ENCODE measurements at regions not wholly inside any gene's neighbourhood (a gene's known extent, or its start where the extent isn't known, plus 50 kb on each side); places are given as distances from the start of the nearest gene placed in this dataset.

DNA sequence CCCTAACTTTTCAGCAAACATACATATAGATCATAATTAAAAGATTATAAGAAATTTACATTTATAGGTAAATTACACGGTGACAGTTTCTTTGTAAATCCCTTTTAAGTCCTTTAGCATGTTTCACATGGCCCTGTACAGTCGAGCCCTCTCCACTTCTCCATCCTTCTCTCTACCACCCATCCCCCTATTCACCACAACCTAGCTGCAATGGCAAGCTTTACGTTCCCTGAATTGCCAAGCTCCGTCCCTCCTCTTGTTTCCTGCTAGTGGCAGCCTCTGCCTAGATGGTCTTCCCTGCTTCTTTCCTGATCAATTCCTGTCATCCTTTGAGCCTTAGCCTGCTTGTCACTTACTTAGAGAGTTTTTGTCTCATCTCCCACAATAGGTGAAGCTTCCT, 116.2 kb downstream of the TMA16 start:
- Histone ChIP-seq H3K9me2 (ENCODE audit: insufficient read depth) (no peaks in the 10 kb centered on the region), H3K4me1 (ENCODE audit: insufficient read depth) (no peaks in the 10 kb centered on the region), H3K9ac (no peak overlapping the region), H4K20me1 (ENCODE audit: insufficient read depth) (no peaks in the 10 kb centered on the region), H3F3A (ENCODE audit: insufficient read depth) (no peaks in the 10 kb centered on the region), H3K27me3 (replicated peaks; ENCODE audit: insufficient read depth) (no peaks in the 10 kb centered on the region), H3K36me3 (ENCODE audit: low read depth) (no peaks in the 10 kb centered on the region), H3K79me2 (ENCODE audit: insufficient read depth) (no peaks in the 10 kb centered on the region), H2AFZ (no peak overlapping the region), H3K4me2 (ENCODE audit: unreplicated experiment) (no peak overlapping the region), H3K27ac (no peak overlapping the region), H3K9me3 (ENCODE audit: low read depth) (no peaks in the 10 kb centered on the region), H3K4me3 (no peak overlapping the region)
- TF ChIP-seq EZH2phosphoT487 (IDR thresholded peaks at IDR 0.05; ENCODE audit: insufficient read depth, low read depth), result no peak
- no peak for TF ChIP-seq EZH2 (IDR thresholded peaks at IDR 0.05; ENCODE audit: insufficient read depth, poor library complexity, severe bottlenecking)
- in situ Hi-C loops (cut with MboI), result no loop called here
- no peak for DNase-seq
- WGBS, 2 experiments (ENCODE audit: low coverage in 1 of 2, low lambda C conversion rate in 2 of 2, missing lambda C conversion rate in 2 of 2), result 8 to 11% methylated on average over 4 of the region's 4 CpGs

DNA sequence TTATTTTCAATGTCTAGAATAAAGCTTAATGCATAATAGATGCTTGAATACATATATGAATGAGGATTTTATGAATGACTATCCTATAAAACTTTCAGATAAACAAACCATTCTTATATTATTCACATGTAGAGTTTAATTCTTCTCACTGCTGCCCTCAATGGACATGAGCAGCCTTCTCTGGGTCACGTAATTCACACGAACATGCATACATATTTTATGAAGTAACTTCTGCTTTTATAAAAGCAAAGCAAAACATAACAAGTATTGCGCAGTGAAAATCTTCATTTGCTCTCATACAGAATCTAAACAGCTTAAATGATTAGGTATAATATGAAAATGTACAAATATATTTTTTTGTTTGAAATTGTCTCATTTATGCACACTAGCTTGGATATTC, 116.7 kb downstream of the TMA16 start:
- Histone ChIP-seq H3K4me1 (ENCODE audit: insufficient read depth) (no peaks in the 10 kb centered on the region), H3K4me3 (no peak overlapping the region), H3F3A (ENCODE audit: insufficient read depth) (no peaks in the 10 kb centered on the region), H3K27ac (no peak overlapping the region), H4K20me1 (ENCODE audit: insufficient read depth) (no peaks in the 10 kb centered on the region), H3K9me2 (ENCODE audit: insufficient read depth) (no peaks in the 10 kb centered on the region), H3K4me2 (ENCODE audit: unreplicated experiment) (no peak overlapping the region), H3K9ac (no peak overlapping the region), H3K79me2 (ENCODE audit: insufficient read depth) (no peaks in the 10 kb centered on the region), H3K27me3 (replicated peaks; ENCODE audit: insufficient read depth) (no peaks in the 10 kb centered on the region), H3K9me3 (ENCODE audit: low read depth) (no peaks in the 10 kb centered on the region), H2AFZ (no peak overlapping the region), H3K36me3 (ENCODE audit: low read depth) (no peaks in the 10 kb centered on the region)
- DNase-seq, result no peak
- WGBS, 2 experiments (ENCODE audit: low coverage in 1 of 2, low lambda C conversion rate in 2 of 2, missing lambda C conversion rate in 2 of 2), result 24 to 25% methylated on average over 3 of the region's 3 CpGs
- in situ Hi-C loops (cut with MboI), result no loop called here
- TF ChIP-seq EZH2phosphoT487 (IDR thresholded peaks at IDR 0.05; ENCODE audit: insufficient read depth, low read depth) (no peak), EZH2 (IDR thresholded peaks at IDR 0.05; ENCODE audit: insufficient read depth, poor library complexity, severe bottlenecking) (no peak)

DNA sequence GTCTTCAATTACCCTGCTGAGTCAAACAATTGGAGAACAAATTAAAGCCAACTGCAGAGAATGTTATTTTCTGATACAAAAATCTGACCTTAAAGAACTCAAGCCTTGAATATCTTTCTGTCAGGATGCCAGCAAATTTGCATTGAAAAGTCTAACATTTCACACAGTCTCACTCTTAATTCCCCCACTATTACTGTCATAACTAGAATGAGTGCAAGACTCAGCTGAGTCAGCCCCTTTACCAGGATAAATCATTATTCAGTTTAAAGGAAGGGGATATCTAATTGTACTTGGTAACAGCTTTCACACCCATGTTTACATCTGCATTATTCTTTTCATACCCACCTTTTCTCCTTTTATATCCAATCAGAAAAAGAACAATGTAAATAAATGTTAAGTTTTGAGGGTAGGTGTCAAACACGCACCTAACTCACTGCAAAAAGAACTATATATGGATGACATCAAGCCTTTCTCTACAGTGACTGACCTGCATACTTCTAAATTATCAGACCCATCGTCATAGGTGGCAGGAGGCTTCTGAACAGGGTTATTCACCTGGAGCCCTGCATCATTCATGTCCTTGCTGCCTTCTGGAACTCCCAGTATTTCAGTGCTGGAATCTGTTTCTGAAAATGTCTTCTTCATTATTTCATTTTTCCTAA, 117.4 kb downstream of the TMA16 start:
- 8 to 14% methylated on average over 2 of the region's 2 CpGs for WGBS, 2 experiments (ENCODE audit: low coverage in 1 of 2, low lambda C conversion rate in 2 of 2, missing lambda C conversion rate in 2 of 2)
- Histone ChIP-seq H4K20me1 (ENCODE audit: insufficient read depth) (no peaks in the 10 kb centered on the region), H3K79me2 (ENCODE audit: insufficient read depth) (no peaks in the 10 kb centered on the region), H3K27me3 (replicated peaks; ENCODE audit: insufficient read depth) (no peaks in the 10 kb centered on the region), H3K9ac (no peak overlapping the region), H3K9me2 (ENCODE audit: insufficient read depth) (no peaks in the 10 kb centered on the region), H3K4me2 (ENCODE audit: unreplicated experiment) (no peak overlapping the region), H3K4me1 (ENCODE audit: insufficient read depth) (no peaks in the 10 kb centered on the region), H3K36me3 (ENCODE audit: low read depth) (no peaks in the 10 kb centered on the region), H3K9me3 (ENCODE audit: low read depth) (no peaks in the 10 kb centered on the region), H3F3A (ENCODE audit: insufficient read depth) (no peaks in the 10 kb centered on the region), H3K4me3 (no peak overlapping the region), H3K27ac (no peak overlapping the region), H2AFZ (no peak overlapping the region)
- TF ChIP-seq EZH2 (IDR thresholded peaks at IDR 0.05; ENCODE audit: insufficient read depth, poor library complexity, severe bottlenecking), result no peak
- no peak for TF ChIP-seq EZH2phosphoT487 (IDR thresholded peaks at IDR 0.05; ENCODE audit: insufficient read depth, low read depth)
- DNase-seq, result no peak
- in situ Hi-C loops (cut with MboI), result no loop called here

DNA sequence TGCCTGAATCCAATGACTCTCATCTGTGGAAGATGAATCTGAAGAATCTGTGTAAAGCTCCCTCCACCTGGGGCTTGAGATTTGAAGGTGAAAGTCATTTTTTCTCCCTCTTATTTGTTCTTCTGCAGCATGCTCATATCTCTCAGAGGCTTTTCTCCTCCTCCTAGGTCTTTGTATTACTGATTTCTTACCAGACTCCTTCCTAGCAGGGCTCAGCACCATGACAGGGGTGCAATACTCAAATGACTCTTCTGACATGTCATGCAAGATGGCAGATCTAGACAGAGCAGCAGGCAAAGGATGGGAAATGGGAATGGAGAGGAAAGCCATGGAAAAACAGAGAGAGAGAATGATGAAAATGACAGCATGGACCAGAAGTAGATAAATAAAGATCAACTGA, 118.3 kb downstream of the TMA16 start:
- Histone ChIP-seq H3K9me3 (ENCODE audit: low read depth) (no peaks in the 10 kb centered on the region), H3K4me2 (ENCODE audit: unreplicated experiment) (no peak overlapping the region), H3F3A (ENCODE audit: insufficient read depth) (no peaks in the 10 kb centered on the region), H4K20me1 (ENCODE audit: insufficient read depth) (no peaks in the 10 kb centered on the region), H2AFZ (no peak overlapping the region), H3K9ac (no peak overlapping the region), H3K27ac (no peak overlapping the region), H3K27me3 (replicated peaks; ENCODE audit: insufficient read depth) (no peaks in the 10 kb centered on the region), H3K79me2 (ENCODE audit: insufficient read depth) (no peaks in the 10 kb centered on the region), H3K4me1 (ENCODE audit: insufficient read depth) (no peaks in the 10 kb centered on the region), H3K36me3 (ENCODE audit: low read depth) (no peaks in the 10 kb centered on the region), H3K9me2 (ENCODE audit: insufficient read depth) (no peaks in the 10 kb centered on the region), H3K4me3 (no peak overlapping the region)
- no peak for DNase-seq
- TF ChIP-seq EZH2 (IDR thresholded peaks at IDR 0.05; ENCODE audit: insufficient read depth, poor library complexity, severe bottlenecking) (no peak), EZH2phosphoT487 (IDR thresholded peaks at IDR 0.05; ENCODE audit: insufficient read depth, low read depth) (no peak)
- in situ Hi-C loops (cut with MboI), result no loop called here

DNA sequence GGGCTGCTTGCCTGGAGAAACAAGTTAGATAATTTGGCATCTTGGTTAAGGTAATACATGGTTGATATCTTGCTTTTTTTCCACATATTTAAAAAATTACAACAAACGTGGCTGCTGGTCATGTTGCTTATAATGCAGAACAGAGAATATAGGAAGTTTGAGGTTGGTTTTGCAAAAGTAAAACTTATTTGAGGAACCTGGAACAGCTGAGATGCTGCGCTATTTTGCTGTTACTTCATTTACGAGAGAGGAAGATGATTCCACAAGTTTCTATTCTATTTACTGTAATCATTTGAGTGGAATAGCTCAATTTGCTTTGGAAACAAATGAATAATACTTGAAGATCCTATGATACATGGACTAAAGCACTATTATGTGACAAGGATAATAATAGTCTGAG, 118.9 kb downstream of the TMA16 start:
- Histone ChIP-seq H3K27me3 (replicated peaks; ENCODE audit: insufficient read depth) (no peaks in the 10 kb centered on the region), H2AFZ (no peak overlapping the region), H3K79me2 (ENCODE audit: insufficient read depth) (no peaks in the 10 kb centered on the region), H4K20me1 (ENCODE audit: insufficient read depth) (no peaks in the 10 kb centered on the region), H3K9me2 (ENCODE audit: insufficient read depth) (no peaks in the 10 kb centered on the region), H3K4me1 (ENCODE audit: insufficient read depth) (no peaks in the 10 kb centered on the region), H3K9me3 (ENCODE audit: low read depth) (no peaks in the 10 kb centered on the region), H3K36me3 (ENCODE audit: low read depth) (no peaks in the 10 kb centered on the region), H3F3A (ENCODE audit: insufficient read depth) (no peaks in the 10 kb centered on the region), H3K9ac (no peak overlapping the region), H3K27ac (no peak overlapping the region), H3K4me2 (ENCODE audit: unreplicated experiment) (no peak overlapping the region), H3K4me3 (no peak overlapping the region)
- TF ChIP-seq EZH2 (IDR thresholded peaks at IDR 0.05; ENCODE audit: insufficient read depth, poor library complexity, severe bottlenecking), result no peak
- no peak for TF ChIP-seq EZH2phosphoT487 (IDR thresholded peaks at IDR 0.05; ENCODE audit: insufficient read depth, low read depth)
- in situ Hi-C loops (cut with MboI), result no loop called here
- 16 to 18% methylated on average over 3 of the region's 3 CpGs for WGBS, 2 experiments (ENCODE audit: low coverage in 1 of 2, low lambda C conversion rate in 2 of 2, missing lambda C conversion rate in 2 of 2)
- no peak for DNase-seq

Measured in GM23248 (cell line).